Kasumi-1 (cell line): ENCODE measurements at regions not wholly inside any gene's neighbourhood (a gene's known extent, or its start where the extent isn't known, plus 50 kb on each side); places are given as distances from the start of the nearest gene placed in this dataset.

ENCODE experiments used
- DNase-seq, 2 experiments: peaks; one replicate each; lab custom pipeline; 2025; lab: John Stamatoyannopoulos, UW

GRCh38 chr12:71071536-71072097, 86.2 kb downstream of the TSPAN8 start:
- DNase-seq, result no peak

GRCh38 chr12:71070416-71071128, 87.2 kb downstream of the TSPAN8 start:
- DNase-seq, result no peak

- no peak for DNase-seq
These were observed 88.5 kb downstream of the TSPAN8 start for GRCh38 chr12:71069311-71069710.

GRCh38 chr12:71063087-71063486, 94.7 kb downstream of the TSPAN8 start:
- DNase-seq, result no peak

- DNase-seq, result no peak
These were observed 96.3 kb downstream of the TSPAN8 start for GRCh38 chr12:71061451-71061850.

GRCh38 chr12:71060426-71060825, 97.4 kb downstream of the TSPAN8 start:
- DNase-seq, result no peak

- no peak for DNase-seq
These were observed 100.5 kb downstream of the TSPAN8 start for GRCh38 chr12:71057330-71057729.

GRCh38 chr12:71054551-71054950, 103.2 kb downstream of the TSPAN8 start:
- DNase-seq, result no peak

- no peak for DNase-seq
These were observed 111.6 kb downstream of the TSPAN8 start for GRCh38 chr12:71046215-71046614.

GRCh38 chr12:71045781-71046180, 112.0 kb downstream of the TSPAN8 start:
- peak; percentile 7 to 10 for DNase-seq

GRCh38 chr12:71041476-71041875, 116.3 kb downstream of the TSPAN8 start:
- DNase-seq, result no peak

- DNase-seq, result no peak
These were observed 118.4 kb upstream of the PTPRR start for GRCh38 chr12:71038960-71039359.

GRCh38 chr12:71036526-71036925, 116.0 kb upstream of the PTPRR start:
- DNase-seq, result no peak

- no peak for DNase-seq
These were observed 112.4 kb upstream of the PTPRR start for GRCh38 chr12:71032933-71033332.

GRCh38 chr12:71029302-71029701, 108.8 kb upstream of the PTPRR start:
- no peak for DNase-seq

- no peak for DNase-seq
These were observed 107.3 kb upstream of the PTPRR start for GRCh38 chr12:71027856-71028255.

GRCh38 chr12:71024827-71025226, 104.3 kb upstream of the PTPRR start:
- DNase-seq, result no peak

- no peak for DNase-seq
These were observed 103.7 kb upstream of the PTPRR start for GRCh38 chr12:71024281-71024680.

GRCh38 chr12:71021491-71021890, 101.0 kb upstream of the PTPRR start:
- DNase-seq, result no peak

GRCh38 chr12:71019282-71019831, 98.8 kb upstream of the PTPRR start:
- no peak for DNase-seq

GRCh38 chr12:71018682-71019081, 98.1 kb upstream of the PTPRR start:
- no peak for DNase-seq

- DNase-seq, result peak; percentile 10 to 32
These were observed 93.7 kb upstream of the PTPRR start for GRCh38 chr12:71014180-71014785.

- no peak for DNase-seq
These were observed 90.7 kb upstream of the PTPRR start for GRCh38 chr12:71011261-71011660.
